GM19397 (cell line): ENCODE measurements at regions not wholly inside any gene's neighbourhood (a gene's known extent, or its start where the extent isn't known, plus 50 kb on each side); places are given as distances from the start of the nearest gene placed in this dataset.
A peak's percentile ranks its signal among the peaks of the same experiment; 100 is the strongest.
"Not testable (repeated sequence)": the region's sequence is repeated elsewhere in the genome, so short reads cannot be mapped to it uniquely, and the experiment has no call there.

ENCODE experiments used
- ATAC-seq: cut with Tn5 transposase; IDR thresholded peaks from one replicate; pipeline ENCODE4 v1.9.1; 2021; ENCODE audit warnings: mild to moderate bottlenecking, moderate library complexity; ENCODE audit not compliant: unreplicated experiment

DNA sequence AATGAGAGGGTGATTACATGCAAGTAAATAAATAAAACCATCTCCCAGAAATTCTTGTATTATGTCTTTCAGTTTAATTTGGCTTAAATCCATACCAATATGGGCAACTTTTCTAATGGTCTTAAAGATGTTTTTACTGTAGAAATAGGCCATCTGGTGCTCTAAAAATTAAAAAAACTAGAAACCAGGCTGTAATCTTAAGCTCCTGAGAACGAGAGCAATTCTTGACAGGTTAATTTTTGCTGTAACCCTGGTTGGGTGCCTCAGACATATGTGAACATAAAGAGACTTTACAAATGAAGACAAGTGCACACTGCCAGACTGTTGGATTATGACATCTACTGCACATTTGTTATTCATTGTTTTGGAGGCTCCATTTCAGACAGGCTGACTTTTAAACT, 246.8 kb upstream of the DAB2 start:
- ATAC-seq: no peak

DNA sequence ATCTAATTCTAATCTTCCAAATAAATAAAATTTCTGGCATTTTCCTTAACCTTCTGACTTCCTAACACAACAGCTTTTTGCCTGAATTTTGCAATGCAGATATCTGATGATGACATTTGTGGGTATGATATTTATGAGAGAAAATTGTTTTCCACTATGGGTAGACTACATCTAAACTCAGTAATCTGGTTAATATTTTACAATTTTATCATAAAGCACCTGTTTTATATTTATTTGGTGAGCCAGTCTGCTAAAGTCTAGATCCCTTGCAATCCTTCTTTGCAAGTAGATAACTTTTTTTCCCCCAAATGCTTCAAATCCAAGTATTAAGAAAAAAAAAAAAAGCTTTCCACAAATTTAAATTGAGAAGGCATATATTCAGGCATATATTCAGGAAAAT, 246.2 kb upstream of the DAB2 start:
- no peak for ATAC-seq

DNA sequence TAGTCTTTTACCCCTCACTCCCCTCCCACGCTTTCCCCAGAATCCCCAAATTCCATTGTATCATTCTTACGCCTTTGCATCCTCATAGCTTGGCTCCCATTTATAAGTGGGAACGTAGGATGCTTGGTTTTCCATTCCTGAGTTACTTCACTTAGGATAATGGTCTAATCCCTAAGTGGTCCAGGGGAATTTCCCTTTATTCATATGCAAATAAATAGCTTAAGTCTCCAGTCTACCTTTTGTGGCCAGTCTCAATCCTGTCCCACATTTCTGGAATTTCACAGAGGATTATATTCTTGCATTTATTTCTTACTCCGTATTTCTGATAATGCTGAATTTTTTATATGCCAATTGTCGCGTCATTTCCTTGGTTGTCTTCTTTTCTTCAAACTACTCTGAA, 245.6 kb upstream of the DAB2 start:
- ATAC-seq: no peak

DNA sequence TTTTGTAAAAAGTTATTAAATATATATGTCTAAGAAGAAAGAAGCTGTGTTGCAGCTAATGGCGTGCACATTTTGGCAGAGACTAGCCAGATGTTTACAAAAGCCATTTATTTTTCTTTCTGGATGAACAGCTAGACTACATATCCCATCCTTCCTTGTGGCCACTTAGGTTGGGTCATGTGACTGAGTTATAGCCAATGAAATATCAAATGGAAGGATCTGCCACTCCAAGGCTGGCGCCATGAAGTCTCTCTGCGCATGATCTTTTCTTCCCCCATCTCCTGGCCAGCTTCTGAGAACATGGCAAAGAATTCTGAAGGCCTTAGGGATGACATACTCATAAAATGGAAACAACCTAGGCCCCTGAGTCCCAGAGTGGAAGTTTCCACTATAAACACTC, 244.2 kb upstream of the DAB2 start:
- no peak for ATAC-seq

DNA sequence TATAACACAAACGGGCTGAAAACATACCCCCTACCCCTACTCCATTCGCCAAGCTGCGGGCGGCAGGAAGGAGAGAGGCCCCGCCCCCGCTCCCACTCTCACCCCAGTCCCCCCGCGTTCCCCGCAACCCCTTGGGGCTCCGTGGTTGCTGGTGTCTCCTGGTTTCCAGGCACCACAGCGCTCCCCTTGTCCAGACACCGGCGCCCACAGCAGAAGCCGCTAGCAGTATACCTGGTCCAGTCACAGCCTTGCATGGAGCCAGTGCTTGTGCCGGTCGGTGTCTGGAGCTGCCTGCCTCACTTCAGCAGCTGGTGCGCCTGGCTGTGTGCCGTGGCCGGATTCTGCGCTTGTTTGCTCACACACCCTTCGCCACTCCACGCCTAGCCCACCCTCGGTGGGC, 240.5 kb upstream of the DAB2 start:
- no peak for ATAC-seq

DNA sequence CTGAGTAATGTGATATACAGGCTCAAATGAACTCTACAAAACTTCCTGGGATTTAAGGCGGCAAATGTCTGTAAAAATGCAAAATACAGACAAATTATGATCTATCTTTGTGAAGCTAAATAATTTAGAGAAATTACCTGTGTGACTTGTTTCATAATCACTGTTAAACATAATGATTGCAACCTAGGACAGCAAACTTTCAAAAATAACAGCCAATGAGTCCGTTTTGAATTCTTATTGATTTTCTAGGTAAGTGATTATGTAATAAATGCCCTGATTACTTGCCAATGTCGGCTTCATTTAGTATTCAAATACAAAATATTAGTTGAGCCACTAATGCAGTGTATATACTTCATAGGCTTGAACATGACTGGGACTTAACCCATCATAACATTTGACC, 238.2 kb upstream of the DAB2 start:
- no peak for ATAC-seq

DNA sequence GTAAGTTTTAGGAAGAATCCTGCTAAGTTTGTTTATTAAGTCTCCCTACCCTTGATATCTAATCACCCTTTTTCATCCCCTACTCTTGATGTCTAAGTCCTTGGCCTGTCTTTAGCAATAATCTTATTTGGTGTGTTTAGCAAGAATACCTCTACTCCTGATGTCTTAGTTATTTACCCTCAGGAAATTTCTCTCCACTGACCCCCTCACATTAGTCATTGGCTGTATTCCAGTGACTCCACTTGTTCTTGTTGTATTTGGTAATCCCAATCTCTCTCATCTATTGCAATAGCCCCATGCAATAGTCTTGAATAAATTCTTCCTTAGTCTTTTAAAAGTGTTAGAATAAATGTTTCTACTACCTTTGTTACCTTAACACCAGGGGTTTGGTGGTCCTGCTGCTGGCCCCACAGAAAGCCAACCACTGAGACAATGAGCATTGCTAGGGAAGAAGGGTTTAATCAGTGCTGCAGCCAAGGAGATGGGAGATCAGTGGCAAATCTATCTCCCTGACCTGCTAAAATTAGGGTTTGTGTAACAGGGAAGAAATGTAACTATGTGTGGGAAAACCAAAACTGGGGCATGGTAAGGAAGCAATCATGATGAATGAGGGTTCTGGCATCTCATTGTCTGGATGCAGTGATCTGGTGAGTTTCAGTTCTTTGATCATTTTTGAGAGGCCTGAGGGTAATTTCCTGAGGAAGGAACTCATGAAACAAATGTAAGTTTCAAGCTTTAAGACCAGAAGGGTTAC, 236.4 kb upstream of the DAB2 start:
- ATAC-seq: no peak

DNA sequence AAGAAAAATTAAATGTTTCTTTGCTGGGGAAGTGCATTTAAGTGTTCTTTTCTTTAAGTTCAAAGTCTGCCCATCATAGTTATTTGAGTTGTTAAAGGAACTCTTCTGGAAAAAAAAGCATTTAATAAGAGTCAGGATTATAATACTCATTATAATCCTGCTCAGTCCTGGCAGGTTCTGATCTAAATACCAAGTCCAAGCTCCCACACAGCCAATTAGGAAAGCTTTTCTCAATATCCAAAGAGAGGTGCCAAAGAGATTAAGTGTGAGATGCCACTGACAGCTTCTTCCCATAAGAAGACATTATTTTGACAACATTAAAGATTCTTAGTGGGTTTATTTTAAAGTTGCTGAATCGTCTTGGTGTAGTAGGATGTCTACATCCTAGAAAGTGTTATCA, 235.2 kb upstream of the DAB2 start:
- no peak for ATAC-seq

DNA sequence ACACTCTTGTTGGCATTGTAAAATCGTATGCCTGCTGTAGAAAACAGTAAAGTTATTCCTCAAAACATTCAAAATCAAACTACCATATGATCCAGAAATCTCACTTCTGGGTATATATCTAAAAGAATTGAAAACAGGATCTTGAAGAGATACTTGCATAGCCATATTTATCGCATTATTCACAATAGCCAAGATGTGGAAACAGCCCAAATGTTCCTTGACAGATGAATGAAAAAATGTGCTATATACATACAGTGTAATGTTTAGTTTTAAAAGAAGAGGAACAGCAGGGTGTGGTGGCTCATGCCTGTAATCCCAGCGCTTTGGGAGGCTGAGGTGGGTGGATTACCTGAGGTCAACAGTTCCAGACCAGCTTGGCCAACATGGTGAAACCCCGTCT, 234.1 kb upstream of the DAB2 start:
- no peak for ATAC-seq

DNA sequence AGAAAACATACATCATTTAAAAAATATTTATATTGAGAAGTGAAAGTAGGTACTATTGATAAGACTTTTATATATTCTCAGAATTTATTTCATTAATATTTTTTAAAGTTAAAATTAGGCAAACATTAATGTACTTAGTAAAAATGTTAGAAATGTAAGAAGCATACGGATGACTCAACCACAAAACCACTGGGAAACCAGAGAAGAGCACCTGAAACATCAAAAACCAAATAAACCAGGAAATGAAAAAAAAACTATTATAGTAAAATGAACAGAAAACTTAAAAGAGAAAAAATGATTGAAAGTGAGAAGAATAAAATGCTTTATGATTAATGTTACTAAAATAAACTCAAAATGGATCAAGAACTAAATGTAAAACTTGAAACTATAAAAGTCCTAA, 233.2 kb upstream of the DAB2 start:
- ATAC-seq: no peak

DNA sequence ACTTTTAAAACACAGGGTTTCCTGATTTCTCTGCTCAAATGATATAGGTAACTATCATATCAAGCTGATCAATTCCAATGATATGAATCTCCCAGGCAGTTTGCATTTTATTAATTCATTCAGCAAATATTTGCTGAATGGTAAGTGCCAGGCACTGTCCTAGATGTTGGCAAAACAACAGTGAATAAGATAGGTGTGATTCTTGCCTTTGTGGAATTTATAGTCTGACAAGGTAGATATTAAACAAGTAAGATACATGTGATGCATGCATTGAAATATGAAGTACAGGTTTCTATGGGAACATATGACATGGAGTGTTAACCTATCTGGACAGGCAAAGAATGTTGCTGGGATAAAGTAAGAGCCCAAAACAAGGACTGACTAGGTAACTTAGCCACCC, 231.8 kb upstream of the DAB2 start:
- no peak for ATAC-seq

DNA sequence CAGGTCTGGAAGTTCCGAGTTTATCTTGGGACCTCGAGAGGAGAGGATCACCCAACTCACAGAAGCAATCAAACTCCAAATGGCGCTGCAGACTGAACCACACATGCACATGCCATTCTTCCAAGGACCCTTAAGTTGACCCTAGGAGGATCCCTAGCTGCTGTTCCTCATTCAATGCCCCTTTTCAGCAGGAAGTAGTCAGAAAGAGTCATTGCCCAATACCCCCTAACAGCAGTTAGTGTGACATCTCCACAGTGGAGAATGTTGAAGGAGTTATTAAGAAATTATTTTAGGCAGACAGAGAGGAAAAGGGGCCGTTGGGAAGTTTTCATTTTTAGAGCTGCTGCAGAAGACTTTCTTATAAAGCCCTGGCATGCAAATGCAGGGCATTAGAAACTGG, 229.9 kb upstream of the DAB2 start:
- ATAC-seq: no peak

DNA sequence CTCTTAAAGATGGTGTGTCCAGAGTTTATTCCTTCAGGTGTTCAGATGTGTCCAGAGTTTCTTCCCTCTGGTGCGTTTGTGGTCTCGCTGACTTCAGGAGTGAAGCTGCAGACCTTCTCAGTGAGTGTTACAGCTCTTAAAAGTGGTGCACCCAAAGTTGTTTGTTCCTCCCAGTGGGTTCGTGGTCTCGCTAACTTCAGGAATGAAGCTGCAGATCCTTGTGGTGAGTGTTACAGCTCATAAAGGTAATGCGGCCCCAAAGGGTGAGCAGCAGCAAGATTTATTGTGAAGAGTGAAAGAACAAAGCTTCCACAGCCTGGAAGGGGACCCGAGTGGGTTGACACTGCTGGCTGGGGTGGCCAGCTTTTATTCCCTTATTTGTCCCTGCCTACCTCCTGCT, 227.7 kb upstream of the DAB2 start:
- not testable (repeated sequence) for ATAC-seq

DNA sequence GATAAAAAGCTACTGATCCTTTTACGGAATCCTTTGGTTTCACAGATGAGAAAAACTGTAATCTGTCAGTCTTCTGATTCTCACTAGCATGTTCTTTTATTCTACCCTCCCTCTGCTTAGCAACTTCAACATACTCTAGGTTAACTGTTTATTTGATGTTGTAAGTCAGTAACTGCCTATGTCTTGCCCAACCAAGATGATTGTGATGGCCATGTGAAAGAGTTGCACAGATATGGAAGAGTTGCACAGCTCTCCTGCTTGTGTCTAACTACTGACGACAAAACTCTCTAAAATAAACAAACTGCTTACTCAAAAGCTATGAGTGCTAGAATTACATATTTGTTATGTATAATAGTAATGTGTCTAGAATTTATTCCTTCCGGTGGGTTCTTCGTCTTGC, 227.3 kb upstream of the DAB2 start:
- no peak for ATAC-seq

DNA sequence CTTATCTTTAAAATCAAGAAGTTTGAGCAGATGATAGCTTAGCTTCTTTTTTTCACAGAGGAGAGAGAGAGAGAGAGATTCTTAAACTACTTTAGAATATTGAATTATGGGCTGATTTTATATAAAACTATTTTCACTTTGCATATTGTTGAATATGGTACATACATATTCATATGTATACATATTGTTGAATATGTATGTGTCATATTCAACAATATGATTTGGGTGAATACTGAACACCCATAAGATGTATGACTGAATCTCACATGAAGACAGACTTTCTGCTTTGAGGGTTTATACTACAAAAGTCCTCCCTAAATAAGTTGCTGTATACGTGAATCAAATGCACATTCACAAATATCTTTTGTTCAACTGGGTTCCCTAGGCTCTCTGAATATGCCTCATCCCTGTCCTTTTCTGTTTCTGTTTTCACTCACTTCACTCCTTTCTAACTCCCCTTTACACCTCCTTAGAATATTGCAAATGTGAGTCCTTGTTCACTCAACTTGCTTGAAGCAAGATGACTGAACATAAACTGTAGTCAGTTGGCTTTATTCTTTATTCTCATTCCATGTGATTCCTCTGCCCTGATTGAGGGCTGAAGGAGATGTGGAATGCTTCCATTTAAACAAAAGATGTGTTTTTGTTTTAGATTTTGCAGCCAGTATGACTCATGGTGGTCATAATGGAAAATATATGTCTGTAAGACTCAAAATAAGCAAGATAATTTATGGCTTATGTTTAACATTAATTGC, 225.4 kb upstream of the DAB2 start:
- no peak for ATAC-seq

DNA sequence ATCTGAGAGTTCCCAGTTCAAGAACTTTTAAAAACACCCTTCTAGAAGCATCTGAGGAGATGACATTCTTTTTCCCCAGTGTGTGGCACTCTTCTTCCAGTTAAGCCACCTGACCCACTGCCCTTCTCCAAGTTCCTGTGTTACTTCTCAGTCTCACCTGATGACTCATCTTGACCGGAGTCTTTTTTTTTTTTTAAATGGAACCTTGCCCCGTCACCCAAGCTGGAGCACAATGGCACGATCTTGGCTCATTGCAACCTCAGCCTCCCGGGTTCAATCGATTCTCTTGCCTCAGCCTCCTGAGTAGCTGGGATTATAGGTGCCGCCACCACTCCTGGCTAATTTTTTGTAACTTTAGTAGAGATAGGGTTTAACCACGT, 224.1 kb upstream of the DAB2 start:
- ATAC-seq: no peak

DNA sequence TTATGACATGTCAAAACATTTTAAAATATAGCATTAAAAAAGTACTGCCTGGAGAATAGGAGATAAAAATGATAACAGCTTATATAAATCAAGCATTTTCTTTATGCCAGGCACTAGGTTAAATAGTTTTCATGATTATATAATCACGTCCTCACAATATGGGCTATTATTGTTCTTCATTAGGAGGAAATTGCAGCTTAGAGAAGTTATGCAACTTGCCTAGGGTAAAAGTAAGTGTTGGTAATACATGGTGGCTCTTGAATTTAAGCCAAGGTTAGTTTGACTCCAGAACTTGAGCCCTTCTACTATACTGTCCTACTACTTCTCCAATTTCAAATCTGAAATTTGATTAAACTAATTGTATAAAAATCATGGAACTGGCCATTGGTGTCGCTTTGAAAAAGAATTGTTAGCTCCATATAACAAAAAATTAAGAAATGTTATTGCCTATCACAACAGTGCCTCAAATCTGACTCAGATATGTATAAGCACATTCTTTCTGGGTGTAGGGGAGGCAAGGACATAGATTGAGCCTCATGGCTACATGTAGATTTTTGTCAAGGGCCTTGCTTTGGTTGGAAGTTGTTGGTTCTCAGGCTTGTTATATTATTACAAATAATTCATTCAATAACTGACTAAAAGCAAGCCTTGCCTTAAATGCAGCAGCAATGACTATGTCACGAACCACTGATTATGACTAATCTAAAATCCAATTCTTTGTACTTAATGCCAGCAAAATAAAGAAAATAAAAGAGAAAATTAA, 223.5 kb upstream of the DAB2 start:
- ATAC-seq: no peak

DNA sequence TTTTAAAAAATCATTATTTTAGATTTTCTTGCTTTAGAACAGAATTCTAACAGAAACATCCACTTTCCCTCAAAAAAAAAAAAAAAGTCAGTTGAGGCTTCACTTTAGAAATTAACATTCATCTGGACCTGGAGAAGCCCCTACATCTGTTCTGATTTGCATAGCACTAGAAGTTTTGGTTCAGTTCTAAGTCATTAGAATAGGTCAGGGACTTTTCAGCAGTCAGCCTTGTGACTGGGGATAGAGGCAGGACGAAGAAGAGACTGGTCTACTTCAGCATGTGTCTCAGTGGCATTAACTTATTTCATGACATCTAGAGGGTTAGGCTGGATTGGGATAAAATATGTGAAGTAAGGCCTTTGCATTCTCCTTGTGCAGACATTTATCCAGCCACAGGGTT, 215.8 kb upstream of the DAB2 start:
- ATAC-seq: peak; percentile 90

DNA sequence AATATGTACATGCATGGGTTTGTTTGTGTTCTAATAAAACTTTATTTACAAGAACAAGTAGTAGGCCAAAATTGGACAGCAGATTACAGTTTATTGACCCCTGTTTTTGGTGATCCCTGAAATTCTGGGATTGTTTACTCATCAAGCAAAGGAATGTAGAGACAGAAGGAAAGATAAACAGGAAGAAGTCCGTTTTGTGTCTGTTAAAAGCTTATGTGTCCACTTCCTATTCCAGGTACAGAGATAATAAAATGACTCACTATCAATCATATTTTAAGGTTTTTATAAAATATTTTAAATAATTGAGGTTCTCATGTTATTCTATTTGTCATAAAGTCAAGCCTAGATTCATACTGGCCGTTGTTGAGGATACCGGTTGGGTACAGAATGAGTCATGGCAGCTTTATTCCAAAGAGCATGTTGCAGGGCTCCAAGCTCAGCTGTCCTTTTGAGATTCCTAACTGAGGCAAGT, 214.9 kb upstream of the DAB2 start:
- no peak for ATAC-seq

DNA sequence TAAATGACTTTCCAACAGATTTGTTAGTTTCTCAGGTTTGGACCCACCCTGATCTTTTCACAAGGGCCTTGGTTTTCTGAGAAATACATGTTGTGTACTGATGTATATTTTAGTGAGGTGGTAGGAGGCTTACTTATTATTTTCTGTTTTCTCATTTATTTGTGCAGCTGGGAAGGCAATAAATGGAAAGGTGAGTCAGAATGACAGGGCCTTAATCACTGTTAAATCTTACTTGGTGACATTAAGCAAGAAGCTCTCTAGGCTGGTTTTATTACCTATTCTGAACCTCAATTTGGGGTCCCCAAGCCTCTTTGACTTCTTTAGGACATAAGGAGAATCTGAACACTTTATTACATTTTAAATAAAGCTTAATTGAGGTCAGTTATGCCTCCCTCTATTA, 214.0 kb upstream of the DAB2 start:
- no peak for ATAC-seq

DNA sequence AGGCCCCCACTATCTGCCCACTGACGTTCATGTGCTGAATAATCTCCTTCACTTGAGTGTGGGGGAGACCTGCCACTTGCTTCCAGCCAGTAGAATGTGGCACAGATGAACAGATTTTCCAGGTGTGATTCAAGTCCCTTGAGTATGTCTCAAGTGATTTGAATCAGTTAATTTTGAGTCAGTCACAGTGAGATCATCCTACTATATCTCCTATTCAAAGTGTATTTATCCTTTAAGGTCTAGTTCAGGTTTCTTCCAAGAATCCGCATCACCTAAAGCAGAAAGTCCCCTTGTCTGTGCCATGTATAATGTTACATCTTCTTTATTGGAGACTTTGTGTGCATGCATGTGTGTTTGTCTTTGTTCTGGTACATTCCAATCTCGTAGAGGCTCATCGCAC, 208.3 kb upstream of the DAB2 start:
- ATAC-seq: no peak

DNA sequence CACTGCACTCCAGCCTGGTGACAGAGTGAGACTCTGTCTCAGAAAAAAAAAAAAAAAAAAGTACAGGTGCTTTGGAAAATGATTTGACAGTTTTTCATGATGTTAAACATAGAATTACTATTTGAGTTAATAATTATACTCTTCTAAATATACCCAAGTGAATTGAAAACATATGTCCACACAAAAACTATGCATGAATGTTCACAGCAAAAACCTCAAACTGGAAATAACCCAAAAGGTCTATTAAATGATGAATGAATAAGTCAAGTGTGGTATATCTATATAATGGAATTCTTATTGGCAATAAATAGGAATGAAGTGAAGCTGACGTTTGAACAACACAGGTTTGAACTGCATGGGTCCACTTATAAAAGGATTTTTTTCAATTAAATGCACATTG, 207.2 kb upstream of the DAB2 start:
- no peak for ATAC-seq
